ENCODE measurements at regions not wholly inside any gene's neighbourhood (a gene's known extent, or its start where the extent isn't known, plus 50 kb on each side); places are given as distances from the start of the nearest gene placed in this dataset.
A peak's percentile ranks its signal among the peaks of the same experiment; 100 is the strongest.

GRCh38 chr21:25422610-25423608 lies 184.4 kb downstream of the MRPL39 start:
- H3K4me3 ChIP-seq (ENCODE audit: low read depth, low read length): no peak overlapping the region
- DNase-seq (ENCODE audit: low read depth): no peak
- in situ Hi-C loops (cut with HindIII; ENCODE audit: low sequenced_read_pairs): no loop called here
- no peak for TF ChIP-seq CTCF (IDR thresholded peaks at IDR 0.05; ENCODE audit: low read depth, low read length, missing control alignments)

GRCh38 chr21:25421321-25422028 lies 185.8 kb downstream of the MRPL39 start:
- in situ Hi-C loops (cut with HindIII; ENCODE audit: low sequenced_read_pairs): no loop called here
- peak; percentile 28 for DNase-seq (ENCODE audit: low read depth)
- TF ChIP-seq CTCF (IDR thresholded peaks at IDR 0.05; ENCODE audit: low read depth, low read length, missing control alignments): peak; percentile 57

GRCh38 chr21:25420831-25421230 lies 186.4 kb downstream of the MRPL39 start:
- no peak for TF ChIP-seq CTCF (IDR thresholded peaks at IDR 0.05; ENCODE audit: low read depth, low read length, missing control alignments)
- DNase-seq (ENCODE audit: low read depth): no peak
- in situ Hi-C loops (cut with HindIII; ENCODE audit: low sequenced_read_pairs): no loop called here
- H3K4me3 ChIP-seq (ENCODE audit: low read depth, low read length): no peak overlapping the region

More at GRCh38 chr21:25421321-25422028, 185.8 kb downstream of the MRPL39 start:
- no peak overlapping the region for H3K4me3 ChIP-seq (ENCODE audit: low read depth, low read length)

GRCh38 chr21:25416669-25417068 lies 190.6 kb downstream of the MRPL39 start:
- no peak for TF ChIP-seq CTCF (IDR thresholded peaks at IDR 0.05; ENCODE audit: low read depth, low read length, missing control alignments)
- no peak for DNase-seq (ENCODE audit: low read depth)
- H3K4me3 ChIP-seq (ENCODE audit: low read depth, low read length): no peak overlapping the region
- in situ Hi-C loops (cut with HindIII; ENCODE audit: low sequenced_read_pairs): no loop called here

GRCh38 chr21:25412100-25412499 lies 195.2 kb downstream of the MRPL39 start:
- in situ Hi-C loops (cut with HindIII; ENCODE audit: low sequenced_read_pairs): no loop called here
- TF ChIP-seq CTCF (IDR thresholded peaks at IDR 0.05; ENCODE audit: low read depth, low read length, missing control alignments): no peak
- no peak overlapping the region for H3K4me3 ChIP-seq (ENCODE audit: low read depth, low read length)
- no peak for DNase-seq (ENCODE audit: low read depth)

GRCh38 chr21:25409978-25410377 lies 197.3 kb downstream of the MRPL39 start:
- no peak for DNase-seq (ENCODE audit: low read depth)
- TF ChIP-seq CTCF (IDR thresholded peaks at IDR 0.05; ENCODE audit: low read depth, low read length, missing control alignments): no peak
- in situ Hi-C loops (cut with HindIII; ENCODE audit: low sequenced_read_pairs): no loop called here
- no peak overlapping the region for H3K4me3 ChIP-seq (ENCODE audit: low read depth, low read length)
